SK-N-SH treated with all-trans-retinoic acid at 6 μM for 48 hours (cell line): ENCODE measurements at regions not wholly inside any gene's neighbourhood (a gene's known extent, or its start where the extent isn't known, plus 50 kb on each side); places are given as distances from the start of the nearest gene placed in this dataset.

Experiments used
- ATAC-seq: fragments of 200-7000 bp; cut with Tn5 transposase; 3 replicates; pipeline ENCODE4 v1.9.1; 2020; ENCODE audit warnings: mild to moderate bottlenecking, moderate library complexity
- ARNTL ChIP-seq: fragments of 450-650 bp; formaldehyde crosslinking; IDR thresholded peaks from 2 replicates; pipeline ENCODE4 v1.5.0; 2020; ENCODE audit warnings: low read depth, mild to moderate bottlenecking, moderate library complexity, borderline replicate concordance
- CREB5 ChIP-seq: fragments of 250-450 bp; sonication (Bioruptor Pico); IDR thresholded peaks from 2 replicates; pipeline ENCODE4 v1.5.1; 2020; ENCODE audit warnings: low read depth, mild to moderate bottlenecking, moderate library complexity
- CSDC2 ChIP-seq: fragments of 250-450 bp; sonication (Bioruptor Pico); IDR thresholded peaks from 2 replicates; pipeline ENCODE4 v1.5.0; 2020; ENCODE audit warnings: mild to moderate bottlenecking, moderate library complexity
- CSRNP3 ChIP-seq: fragments of 250-450 bp; sonication (Bioruptor Pico); IDR thresholded peaks from 2 replicates; pipeline ENCODE4 v1.5.1; 2021; ENCODE audit warnings: mild to moderate bottlenecking, moderate library complexity
- ESRRG ChIP-seq: fragments of 250-450 bp; sonication (Bioruptor Pico); IDR thresholded peaks from 2 replicates; pipeline ENCODE4 v1.6.1; 2021; ENCODE audit warnings: mild to moderate bottlenecking
- GLIS3 ChIP-seq: fragments of 250-450 bp; sonication (Bioruptor Pico); IDR thresholded peaks from 2 replicates; pipeline ENCODE4 v1.5.0; 2020; ENCODE audit warnings: mild to moderate bottlenecking, moderate library complexity
- ISL1 ChIP-seq: fragments of 250-450 bp; sonication (Bioruptor Pico); IDR thresholded peaks from 2 replicates; pipeline ENCODE4 v2.1.2; 2022; ENCODE audit warnings: mild to moderate bottlenecking, moderate library complexity
- PATZ1 ChIP-seq: fragments of 250-450 bp; sonication (Bioruptor Pico); IDR thresholded peaks from 2 replicates; pipeline ENCODE4 v1.8.0; 2020; ENCODE audit warnings: mild to moderate bottlenecking, moderate library complexity, borderline replicate concordance
- POU6F1 ChIP-seq: fragments of 250-450 bp; sonication (Bioruptor Pico); IDR thresholded peaks from 2 replicates; pipeline ENCODE4 v1.8.0; 2021; ENCODE audit warnings: low read depth, mild to moderate bottlenecking, moderate library complexity, borderline replicate concordance
- PPARA ChIP-seq: fragments of 250-450 bp; sonication (Bioruptor Pico); IDR thresholded peaks from 2 replicates; pipeline ENCODE4 v1.5.0; 2020; ENCODE audit warnings: mild to moderate bottlenecking, borderline replicate concordance
- TCF4 ChIP-seq: fragments of 250-450 bp; sonication (Bioruptor Pico); IDR thresholded peaks from 2 replicates; pipeline ENCODE4 v1.8.0; 2021; ENCODE audit warnings: mild to moderate bottlenecking, moderate library complexity, borderline replicate concordance
- TOX ChIP-seq: fragments of 250-450 bp; sonication (Bioruptor Pico); IDR thresholded peaks from 2 replicates; pipeline ENCODE4 v1.8.0; 2021; ENCODE audit warnings: mild to moderate bottlenecking, moderate library complexity, borderline replicate concordance
- TSHZ2 ChIP-seq: fragments of 250-450 bp; sonication (Bioruptor Pico); IDR thresholded peaks from 2 replicates; pipeline ENCODE4 v1.5.0; 2020; ENCODE audit warnings: mild to moderate bottlenecking, moderate library complexity
- ZC3H10 ChIP-seq: fragments of 250-450 bp; sonication (Bioruptor Pico); IDR thresholded peaks from 2 replicates; pipeline ENCODE4 v1.5.1; 2021; ENCODE audit warnings: mild to moderate bottlenecking, moderate library complexity
- ZFP3 ChIP-seq: fragments of 250-450 bp; sonication (Bioruptor Pico); IDR thresholded peaks from 2 replicates; pipeline ENCODE4 v1.5.0; 2020; ENCODE audit warnings: mild to moderate bottlenecking, moderate library complexity
- ZFP30 ChIP-seq: fragments of 450-650 bp; formaldehyde crosslinking; IDR thresholded peaks from 2 replicates; pipeline ENCODE4 v1.5.0; 2022; ENCODE audit warnings: mild to moderate bottlenecking, moderate library complexity
- ZNF70 ChIP-seq: fragments of 450-650 bp; formaldehyde crosslinking; IDR thresholded peaks from 2 replicates; pipeline ENCODE4 v1.5.0; 2020; ENCODE audit warnings: mild to moderate bottlenecking, moderate library complexity
- ZNF8 ChIP-seq: fragments of 450-650 bp; formaldehyde crosslinking; IDR thresholded peaks from 2 replicates; pipeline ENCODE4 v1.5.0; 2020; ENCODE audit warnings: mild to moderate bottlenecking, moderate library complexity

GRCh38 chr7:124295289-124295688 lies 262.4 kb upstream of the TMEM229A start:
- ATAC-seq = no peak
- TF ChIP-seq POU6F1 (no peak), ZNF70 (CRISPR knock-in tag) (no peak), ZFP3 (CRISPR knock-in tag) (no peak)

GRCh38 chr7:124284937-124285336 lies 252.1 kb upstream of the TMEM229A start:
- no peak for ATAC-seq
- no peak for TF ChIP-seq ZFP30 (CRISPR knock-in tag)
- no peak for TF ChIP-seq CREB5 (CRISPR knock-in tag)

- peak; percentile 97 for ATAC-seq
- TF ChIP-seq TOX (CRISPR knock-in tag) (no peak), TCF4 (CRISPR knock-in tag) (no peak), ZFP3 (CRISPR knock-in tag) (no peak), ARNTL (CRISPR knock-in tag) (no peak), ISL1 (no peak), ZFP30 (CRISPR knock-in tag) (no peak), ESRRG (CRISPR knock-in tag) (no peak), ZC3H10 (CRISPR knock-in tag) (no peak), ZNF70 (CRISPR knock-in tag) (no peak), CSRNP3 (CRISPR knock-in tag) (no peak), GLIS3 (CRISPR knock-in tag) (no peak), PATZ1 (CRISPR knock-in tag) (no peak), POU6F1 (no peak), TSHZ2 (CRISPR knock-in tag) (no peak), CSDC2 (CRISPR knock-in tag) (no peak)
- TF ChIP-seq, all 23 proteins: peak for 0
Observed at GRCh38 chr7:124276005-124276622, 243.2 kb upstream of the TMEM229A start.

- ATAC-seq = no peak
- no peak for TF ChIP-seq ZFP3 (CRISPR knock-in tag)
- no peak for TF ChIP-seq ESRRG (CRISPR knock-in tag)
- no peak for TF ChIP-seq TOX (CRISPR knock-in tag)
- TF ChIP-seq POU6F1 = no peak
- no peak for TF ChIP-seq CSDC2 (CRISPR knock-in tag)
- TF ChIP-seq CSRNP3 (CRISPR knock-in tag) = no peak
- no peak for TF ChIP-seq ZNF8 (CRISPR knock-in tag)
- no peak for TF ChIP-seq TCF4 (CRISPR knock-in tag)
- TF ChIP-seq PATZ1 (CRISPR knock-in tag) = no peak
- TF ChIP-seq PPARA (CRISPR knock-in tag) = no peak
- no peak for TF ChIP-seq ZC3H10 (CRISPR knock-in tag)
Observed at GRCh38 chr7:124275411-124275810, 242.5 kb upstream of the TMEM229A start.
